Natural killer cell (primary cell): ENCODE measurements at regions not wholly inside any gene's neighbourhood (a gene's known extent, or its start where the extent isn't known, plus 50 kb on each side); places are given as distances from the start of the nearest gene placed in this dataset.

ENCODE experiments used
- ATAC-seq, 3 donors: fragments of 150-1000 bp in 2 of 3; fragments of 200-7000 bp in 1 of 3; cut with Tn5 transposase; 1 replicate in 1 of 3; 2 replicates in 2 of 3; pipeline ENCODE4 v1.10.0; 2021; ENCODE audit warnings: mild to moderate bottlenecking in 2 of 3, moderate library complexity in 2 of 3
- DNase-seq, 2 donors: peaks; one replicate each; pipeline versions ENCODE4 v3.0.0 to v3.0.0-alpha.2; 2013 to 2021; ENCODE audit warnings: mixed read lengths in 1 of 2
- H3K27ac ChIP-seq: one replicate; pipeline ENCODE4 v1.5.1; 2013; ENCODE audit warnings: mild to moderate bottlenecking, low read length
- H3K27me3 ChIP-seq: one replicate; pipeline ENCODE4 v1.6.1; 2013; ENCODE audit warnings: low read length; ENCODE audit not compliant: control insufficient read depth, insufficient read depth
- H3K36me3 ChIP-seq: one replicate; pipeline ENCODE4 v1.6.1; 2013; ENCODE audit warnings: low read length; ENCODE audit not compliant: control insufficient read depth, insufficient read depth
- H3K4me1 ChIP-seq: one replicate; pipeline ENCODE4 v1.6.1; 2013; ENCODE audit warnings: low read length; ENCODE audit not compliant: control insufficient read depth, insufficient read depth
- H3K4me3 ChIP-seq: one replicate; pipeline ENCODE4 v1.5.1; 2013; ENCODE audit warnings: low read length
- H3K9me3 ChIP-seq: one replicate; pipeline ENCODE4 v1.6.1; 2013; ENCODE audit warnings: low read length; ENCODE audit not compliant: control insufficient read depth, insufficient read depth
- H3K27ac Mint-ChIP-seq, 2 donors: one replicate each; pipeline ENCODE4 v1.8.0; 2022; ENCODE audit warnings: mild to moderate bottlenecking in 2 of 2, mixed read lengths in 2 of 2, moderate library complexity in 1 of 2
- H3K27me3 Mint-ChIP-seq, 2 donors: one replicate each; pipeline ENCODE4 v1.8.0; 2022; ENCODE audit warnings: low read depth in 2 of 2, mixed read lengths in 2 of 2
- H3K36me3 Mint-ChIP-seq: one replicate; pipeline ENCODE4 v1.8.0; 2022; ENCODE audit warnings: mixed read lengths
- H3K4me1 Mint-ChIP-seq, 2 donors: one replicate each; pipeline ENCODE4 v1.8.0; 2022; ENCODE audit warnings: mixed read lengths in 2 of 2
- H3K4me3 Mint-ChIP-seq: one replicate; pipeline ENCODE4 v1.8.0; 2022; ENCODE audit warnings: mild to moderate bottlenecking, moderate library complexity, mixed read lengths
- H3K9me3 Mint-ChIP-seq, 2 donors: one replicate each; pipeline ENCODE4 v1.8.0; 2022; ENCODE audit warnings: mixed read lengths in 2 of 2
- CTCF ChIP-seq: fragments of 200-600 bp; IDR thresholded peaks from one replicate; pipeline ENCODE4 v1.8.0; 2022; ENCODE audit warnings: antibody characterized with exemption
- WGBS: methylation state at CpG from one replicate; pipeline ENCODE4 v1.1.7; 2013; ENCODE audit warnings: missing lambda C conversion rate; ENCODE audit not compliant: insufficient coverage; 5-methylcytosine and 5-hydroxymethylcytosine counted together
- intact Hi-C: fragments of 100-400 bp; cut with micrococcal nuclease; formaldehyde crosslinking; loops from one replicate; pipeline ENCODE4 v1.14.2; 2022

- DNase-seq (no peak), ATAC-seq (no peak)
- peaks cover 0 to 3% of the 10 kb centered on the region in 2 donors for H3K27me3 Mint-ChIP-seq
- WGBS = 62% methylated on average over 7 of the region's 7 CpGs
- Histone ChIP-seq H3K4me3 (no peak overlapping the region), H3K27me3 (no peaks in the 10 kb centered on the region), H3K27ac (no peak overlapping the region), H3K36me3 (no peaks in the 10 kb centered on the region), H3K4me1 (no peaks in the 10 kb centered on the region), H3K9me3 (no peaks in the 10 kb centered on the region)
- no peaks in the 10 kb centered on the region for H3K36me3 Mint-ChIP-seq
- H3K4me1 Mint-ChIP-seq = no peaks in the 10 kb centered on the region
- intact Hi-C loops = no loop called here
- no peak for TF ChIP-seq CTCF
- H3K27ac Mint-ChIP-seq = no peak overlapping the region
- H3K9me3 Mint-ChIP-seq = peaks cover 0 to 5% of the 10 kb centered on the region in 2 donors
- no peak overlapping the region for H3K4me3 Mint-ChIP-seq
Measured at GRCh38 chr1:5156416-5157120, 502.2 kb downstream of the AJAP1 start.

GRCh38 chr1:5151511-5151910 lies 497.1 kb downstream of the AJAP1 start:
- intact Hi-C loops = no loop called here
- H3K4me3 ChIP-seq = no peak overlapping the region
- DNase-seq = no peak
- H3K4me1 ChIP-seq = no peaks in the 10 kb centered on the region
- no peaks in the 10 kb centered on the region for H3K27me3 ChIP-seq
- Mint-ChIP-seq H3K9me3 (peaks cover 0 to 2% of the 10 kb centered on the region in 2 donors), H3K27ac (no peak overlapping the region), H3K4me3 (no peak overlapping the region), H3K4me1 (no peaks in the 10 kb centered on the region), H3K36me3 (no peaks in the 10 kb centered on the region), H3K27me3 (peaks cover 3 to 13% of the 10 kb centered on the region in 2 donors)
- no peak overlapping the region for H3K27ac ChIP-seq
- H3K36me3 ChIP-seq = no peaks in the 10 kb centered on the region
- TF ChIP-seq CTCF = no peak
- ATAC-seq = no peak
- WGBS = 84% methylated on average over 9 of the region's 9 CpGs
- no peaks in the 10 kb centered on the region for H3K9me3 ChIP-seq

GRCh38 chr1:5150191-5150590 lies 495.8 kb downstream of the AJAP1 start:
- ATAC-seq = no peak
- Histone ChIP-seq H3K27me3 (no peaks in the 10 kb centered on the region), H3K27ac (no peak overlapping the region), H3K36me3 (no peaks in the 10 kb centered on the region), H3K4me1 (no peaks in the 10 kb centered on the region), H3K9me3 (no peaks in the 10 kb centered on the region), H3K4me3 (no peak overlapping the region)
- intact Hi-C loops = no loop called here
- Mint-ChIP-seq H3K9me3 (peaks cover 0 to 2% of the 10 kb centered on the region in 2 donors), H3K27ac (no peak overlapping the region), H3K4me1 (no peaks in the 10 kb centered on the region), H3K36me3 (no peaks in the 10 kb centered on the region), H3K4me3 (no peak overlapping the region), H3K27me3 (peaks cover 0 to 22% of the 10 kb centered on the region in 2 donors)
- no peak for DNase-seq
- TF ChIP-seq CTCF = no peak
- 85% methylated on average over 2 of the region's 2 CpGs for WGBS

GRCh38 chr1:5147806-5148205 lies 493.4 kb downstream of the AJAP1 start:
- WGBS = 50% methylated on average over 1 of the region's 1 CpG

More at GRCh38 chr1:5147806-5148205, 493.4 kb downstream of the AJAP1 start:
- Mint-ChIP-seq H3K4me3 (no peak overlapping the region), H3K36me3 (no peaks in the 10 kb centered on the region), H3K4me1 (no peaks in the 10 kb centered on the region), H3K9me3 (peaks cover 0 to 2% of the 10 kb centered on the region in 2 donors), H3K27me3 (peaks cover 5 to 31% of the 10 kb centered on the region in 2 donors), H3K27ac (no peak overlapping the region)
- Histone ChIP-seq H3K4me1 (no peaks in the 10 kb centered on the region), H3K27ac (no peak overlapping the region), H3K9me3 (no peaks in the 10 kb centered on the region), H3K4me3 (no peak overlapping the region), H3K36me3 (no peaks in the 10 kb centered on the region), H3K27me3 (no peaks in the 10 kb centered on the region)
- no peak for DNase-seq
- intact Hi-C loops = no loop called here
- no peak for TF ChIP-seq CTCF
- ATAC-seq = no peak
